Hematopoietic multipotent progenitor cell treated with erythropoietin and hydrocortisone succinate and interleukin-3 and kit ligand, for 17 days (in vitro differentiated cells): ENCODE measurements at regions not wholly inside any gene's neighbourhood (a gene's known extent, or its start where the extent isn't known, plus 50 kb on each side); places are given as distances from the start of the nearest gene placed in this dataset.
"Not testable (repeated sequence)": the region's sequence is repeated elsewhere in the genome, so short reads cannot be mapped to it uniquely, and the experiment has no call there.

Source experiments
- DNase-seq: peaks from one replicate; pipeline ENCODE4 v3.0.0-alpha.2; 2015; ENCODE audit warnings: low spot score

DNA sequence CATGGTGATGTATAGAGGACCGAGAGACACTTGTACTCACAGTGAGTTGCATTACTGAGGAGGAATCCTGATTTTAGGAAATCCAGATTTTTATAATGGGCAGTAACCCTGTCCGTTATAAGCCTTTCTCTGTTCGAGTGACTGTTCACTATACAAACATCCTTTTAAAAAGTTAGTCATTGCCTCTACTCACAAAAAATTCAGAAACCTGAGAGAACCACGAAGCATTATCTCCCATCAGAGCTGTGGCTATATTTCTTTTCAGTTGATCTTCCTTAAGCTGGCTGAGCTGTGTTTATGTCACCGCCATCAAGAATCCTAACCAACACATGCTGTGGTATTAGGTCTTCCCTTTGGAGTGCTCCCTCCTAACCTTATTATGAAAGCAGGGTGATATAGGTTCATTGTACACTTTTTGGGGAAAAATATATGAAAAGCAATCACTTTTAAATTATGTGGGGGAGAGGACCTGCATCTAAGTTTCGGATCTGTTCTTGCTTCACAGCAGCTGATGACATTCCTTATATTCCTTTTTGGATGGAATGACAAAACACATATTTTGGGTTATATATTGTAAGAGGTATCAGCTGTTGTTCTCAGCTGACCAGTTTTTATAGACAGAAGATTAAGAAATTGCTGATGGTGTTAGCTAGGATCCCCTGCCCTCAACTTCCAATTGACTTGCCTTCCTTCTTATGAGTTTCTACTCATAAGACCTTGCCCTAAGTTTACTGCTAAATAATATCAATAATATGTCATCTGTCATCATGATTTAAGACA, 465.9 kb upstream of the RASGRP1 start:
- no peak for DNase-seq

DNA sequence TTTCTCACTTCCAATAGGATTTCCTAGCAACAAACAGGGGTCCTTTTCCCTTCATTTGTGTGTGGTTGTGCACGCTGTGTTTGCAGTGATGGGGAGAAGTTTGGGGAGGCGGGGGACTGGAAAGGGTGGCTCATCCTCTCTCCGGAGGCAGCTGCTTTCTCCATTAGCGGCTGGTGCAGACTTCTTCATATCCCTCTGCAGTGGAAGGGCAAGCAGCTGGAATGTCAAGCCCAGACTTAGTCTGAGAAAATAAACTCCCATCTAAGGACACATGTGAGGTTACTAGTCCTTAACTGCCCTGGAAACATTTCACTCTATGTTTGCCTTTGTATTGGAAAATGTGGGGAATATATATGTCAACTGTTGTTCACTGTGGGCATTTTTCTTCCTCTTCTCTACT, 467.0 kb upstream of the RASGRP1 start:
- no peak for DNase-seq

DNA sequence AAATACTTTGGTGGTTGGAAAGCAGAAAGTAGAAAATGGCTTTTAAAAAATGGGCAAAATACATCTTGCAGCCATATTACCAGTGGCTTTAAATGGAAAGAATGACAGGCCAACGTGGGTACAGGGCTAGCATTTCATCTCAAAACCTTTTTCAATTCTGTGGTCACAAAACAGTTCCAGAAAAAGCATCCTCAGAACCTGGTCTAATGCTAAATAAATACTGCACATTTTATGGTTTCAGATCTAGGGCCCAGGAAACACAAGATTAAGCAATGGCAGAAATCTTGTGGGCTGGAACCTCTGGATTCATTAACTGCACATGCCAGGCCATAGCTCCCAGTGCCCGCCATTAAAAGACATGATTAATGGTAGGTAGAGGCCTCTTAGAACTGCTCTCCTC, 470.2 kb upstream of the RASGRP1 start:
- DNase-seq, result no peak

DNA sequence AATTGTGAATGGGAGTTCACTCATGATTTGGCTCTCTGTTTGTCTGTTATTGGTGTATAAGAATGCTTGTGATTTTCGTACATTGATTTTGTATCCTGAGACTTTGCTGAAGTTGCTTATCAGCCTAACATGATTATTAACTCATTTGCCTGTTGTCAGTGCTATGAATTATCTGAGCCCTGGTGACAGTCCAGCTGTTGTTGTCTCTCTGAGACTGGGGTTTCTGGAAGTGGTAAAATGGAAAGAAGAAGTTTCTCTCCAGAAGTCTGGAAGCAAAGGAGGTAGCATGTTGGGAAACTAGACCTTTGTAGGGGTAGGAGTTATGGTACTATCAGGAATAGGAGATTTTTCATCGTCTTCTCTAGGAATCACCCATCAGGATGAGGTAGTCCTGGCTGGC, 473.0 kb upstream of the RASGRP1 start:
- DNase-seq, result not testable (repeated sequence)

DNA sequence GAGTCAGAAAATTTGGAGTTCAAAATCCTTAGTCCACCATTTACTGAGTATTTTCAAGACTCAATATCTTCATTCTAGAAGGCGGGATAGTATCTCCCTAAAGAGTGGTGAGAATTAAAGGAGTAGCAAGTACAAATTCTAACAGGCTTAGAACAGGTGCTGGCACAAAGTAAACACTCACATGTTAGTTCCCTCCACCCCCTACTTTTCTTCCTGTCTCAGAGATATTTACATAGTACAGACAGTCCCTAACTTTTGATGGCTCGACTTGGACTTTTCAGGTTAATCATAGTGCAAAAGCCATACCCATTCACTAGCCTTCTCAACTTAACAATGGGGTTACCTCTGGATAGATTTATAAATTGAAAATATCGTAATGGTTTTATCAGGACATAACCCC, 476.2 kb upstream of the RASGRP1 start:
- DNase-seq, result no peak

DNA sequence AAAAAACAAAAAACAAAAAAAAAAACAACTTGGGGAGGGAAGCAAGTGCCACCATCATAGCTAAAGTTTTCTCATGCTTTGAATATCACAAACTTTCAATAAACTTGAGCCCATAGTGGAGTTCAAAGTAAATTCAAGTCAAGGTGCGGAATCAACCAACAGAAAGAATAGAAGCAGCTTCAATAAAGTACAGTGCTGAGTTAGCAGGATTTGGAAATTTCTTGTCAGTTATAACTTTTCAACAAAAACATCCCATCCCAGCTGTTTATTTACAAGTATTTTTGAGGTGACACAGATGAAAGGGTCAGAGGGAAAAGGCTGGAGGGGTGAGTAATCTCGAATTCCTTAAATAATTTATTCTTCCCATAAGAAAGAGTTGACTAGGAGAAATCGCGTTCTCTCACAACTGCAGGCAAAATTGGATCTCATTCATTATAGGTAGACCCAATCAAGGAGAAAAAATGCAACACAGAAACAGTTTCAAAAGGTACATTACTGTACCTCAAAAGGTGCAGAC, 477.4 kb upstream of the RASGRP1 start:
- DNase-seq, result no peak

DNA sequence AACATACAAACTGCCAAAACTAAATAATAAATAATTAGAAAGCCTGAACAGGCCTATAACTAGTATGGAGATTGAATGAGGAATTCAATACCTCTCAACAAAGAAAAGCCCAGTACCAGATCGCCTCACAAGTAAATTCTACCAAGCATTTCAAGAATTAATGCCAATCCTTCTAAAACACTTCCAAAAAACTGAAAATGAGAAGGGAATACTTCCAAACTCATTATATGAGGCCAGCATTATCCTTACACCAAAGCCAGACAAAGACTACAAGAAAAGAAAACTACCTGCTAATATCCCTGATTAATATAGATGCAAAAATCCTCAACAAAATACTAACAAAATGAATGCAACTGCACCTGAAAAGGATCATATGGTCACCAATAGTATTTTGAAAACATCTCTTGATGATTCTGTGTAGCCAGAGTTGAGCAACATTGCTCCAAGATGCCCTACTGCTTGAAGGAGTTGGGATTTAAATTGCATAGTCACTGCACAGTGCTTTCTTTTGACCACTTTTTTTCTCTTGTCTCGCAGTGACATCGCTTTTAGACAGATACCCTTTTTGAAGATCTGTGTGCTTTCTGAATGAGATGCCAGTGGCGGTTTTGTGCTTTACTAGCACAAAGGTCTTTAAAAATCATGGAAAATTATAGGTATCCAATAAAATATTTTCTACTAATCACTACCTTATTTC, 487.2 kb upstream of the RASGRP1 start:
- no peak for DNase-seq

DNA sequence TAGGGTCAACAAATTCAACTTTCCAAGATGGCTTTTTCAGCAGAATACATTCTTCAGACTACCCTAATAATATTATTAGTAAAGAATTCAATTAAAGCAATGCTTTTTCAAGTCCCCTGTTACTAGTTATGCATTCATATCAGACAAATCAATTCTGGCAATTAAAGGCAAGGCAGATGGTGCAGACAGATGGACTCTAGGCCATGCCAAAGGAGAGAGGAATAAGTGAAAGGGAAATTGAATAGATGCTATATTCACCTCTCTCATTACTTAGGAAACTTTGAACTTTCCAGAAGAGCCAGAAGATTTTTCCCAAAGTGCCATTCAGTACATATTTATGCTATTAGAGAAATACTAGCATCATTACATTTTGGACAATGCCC, 487.7 kb upstream of the RASGRP1 start:
- DNase-seq, result no peak

DNA sequence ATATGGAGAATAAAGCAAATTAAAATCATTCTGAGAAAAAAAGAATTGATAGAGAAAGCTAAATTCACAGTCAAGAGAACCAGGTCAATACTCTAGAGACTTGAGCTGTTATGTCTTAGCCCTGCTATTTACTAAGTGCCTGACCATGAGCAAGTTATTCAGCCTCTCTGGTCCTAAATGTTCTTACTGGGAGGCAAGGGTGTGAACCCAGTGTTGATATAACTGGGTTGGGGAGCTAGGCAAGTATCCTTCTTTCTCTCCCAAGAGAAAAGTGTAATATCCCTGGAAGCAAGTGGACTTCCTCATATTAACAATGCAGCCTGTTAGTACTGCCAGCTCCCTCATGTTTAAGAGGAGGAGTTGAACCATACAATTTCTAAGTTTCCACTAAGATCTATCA, 488.9 kb upstream of the RASGRP1 start:
- no peak for DNase-seq

DNA sequence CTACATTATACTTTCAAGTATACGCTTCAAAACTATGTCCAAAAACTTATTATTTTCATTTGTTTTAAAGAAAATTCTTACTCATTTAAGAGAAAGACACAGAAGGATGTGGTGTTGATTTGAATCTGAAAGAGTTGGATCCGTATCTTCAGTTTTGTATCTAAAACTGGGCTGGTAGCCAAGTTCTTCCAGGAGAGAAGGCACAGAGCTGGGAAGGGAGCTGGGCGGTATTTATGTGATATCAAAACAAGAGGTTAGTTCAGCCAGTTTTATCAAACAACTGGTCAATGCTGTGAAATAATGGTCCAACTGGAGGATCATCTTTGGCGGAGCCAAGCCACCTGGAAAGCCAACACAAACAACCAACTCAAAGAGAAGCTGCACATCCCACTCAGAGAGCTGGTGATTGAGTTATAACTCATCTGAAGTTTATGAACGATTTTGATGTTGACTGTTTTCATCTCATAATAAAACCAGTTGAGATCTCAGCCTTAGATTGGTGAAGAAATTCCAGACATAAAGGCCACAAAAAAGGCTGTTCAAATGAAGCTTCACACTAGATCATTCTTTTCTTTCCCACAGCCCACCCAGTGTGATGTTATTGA, 489.6 kb upstream of the RASGRP1 start:
- no peak for DNase-seq

DNA sequence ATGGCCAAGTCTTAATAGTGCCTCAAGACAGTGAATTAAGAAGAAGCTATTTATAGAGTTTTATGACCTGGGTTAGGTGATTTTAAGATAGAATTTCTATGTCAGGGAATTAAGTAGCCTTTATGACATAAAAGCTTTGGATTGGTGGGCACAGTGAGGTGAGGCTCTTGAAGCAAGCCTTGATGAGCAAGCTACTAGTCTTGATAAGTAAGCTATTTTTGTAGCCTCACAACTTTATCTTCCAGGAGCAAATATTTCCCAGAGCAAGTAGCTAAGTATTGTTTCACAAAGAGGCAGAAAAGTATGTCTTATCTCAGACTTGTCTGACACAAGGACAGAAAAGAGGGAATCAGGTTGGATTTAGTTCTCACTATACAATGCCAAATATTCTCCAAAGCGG, 491.7 kb upstream of the RASGRP1 start:
- DNase-seq, result no peak

DNA sequence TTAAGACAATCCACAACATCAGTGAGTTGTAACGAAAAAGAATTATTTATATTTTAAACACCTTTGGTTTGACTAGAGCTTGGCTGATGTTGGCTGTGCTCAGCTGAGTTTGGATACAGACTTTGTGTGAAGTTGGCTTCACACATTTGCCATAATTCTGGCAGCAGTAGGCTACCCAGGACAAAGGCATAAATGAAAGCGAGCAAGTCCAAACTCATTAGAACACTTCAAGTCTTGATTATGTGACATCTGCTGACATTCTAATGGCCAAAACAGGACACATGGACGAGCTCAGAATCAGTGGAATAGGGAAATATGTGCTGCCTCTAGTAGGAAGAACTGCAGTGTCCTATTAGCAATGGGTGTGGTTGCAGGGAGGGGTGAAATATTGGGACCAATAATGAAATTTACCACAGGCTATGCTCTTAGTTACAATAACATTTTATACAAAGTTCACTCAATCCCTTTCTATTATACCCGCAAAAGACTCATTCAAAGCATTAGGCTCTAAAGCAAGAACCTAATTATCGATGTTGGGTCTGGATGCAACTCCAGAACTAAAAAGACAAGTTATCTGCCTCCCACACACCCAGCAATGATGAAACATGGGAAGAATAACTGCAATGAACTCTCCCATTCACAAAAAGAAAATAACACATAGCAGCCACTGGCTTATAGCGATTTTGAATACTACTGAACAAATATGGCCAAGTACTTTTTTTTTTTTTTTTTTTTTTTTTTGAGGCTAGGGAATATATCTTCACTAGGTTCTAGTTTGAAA, 493.9 kb upstream of the RASGRP1 start:
- no peak for DNase-seq

DNA sequence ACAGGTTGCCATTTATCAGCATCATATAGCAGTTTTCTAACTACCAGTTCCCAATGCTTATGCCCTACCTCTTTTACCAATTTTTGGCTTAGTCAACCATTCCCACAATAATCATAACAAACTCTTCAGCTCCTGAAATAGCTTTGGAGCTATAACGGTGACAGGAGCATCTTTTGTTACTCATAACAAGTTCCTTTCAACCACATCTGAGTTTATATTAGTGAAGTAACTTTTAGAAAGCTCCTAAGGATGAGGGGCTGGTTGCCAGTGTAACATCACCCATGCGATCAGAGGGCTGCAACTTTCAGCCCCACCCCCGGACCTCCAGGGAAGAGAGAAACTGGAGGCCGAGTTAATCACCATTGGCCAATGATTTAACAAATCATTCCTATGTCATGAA, 495.3 kb upstream of the RASGRP1 start:
- DNase-seq, result no peak

DNA sequence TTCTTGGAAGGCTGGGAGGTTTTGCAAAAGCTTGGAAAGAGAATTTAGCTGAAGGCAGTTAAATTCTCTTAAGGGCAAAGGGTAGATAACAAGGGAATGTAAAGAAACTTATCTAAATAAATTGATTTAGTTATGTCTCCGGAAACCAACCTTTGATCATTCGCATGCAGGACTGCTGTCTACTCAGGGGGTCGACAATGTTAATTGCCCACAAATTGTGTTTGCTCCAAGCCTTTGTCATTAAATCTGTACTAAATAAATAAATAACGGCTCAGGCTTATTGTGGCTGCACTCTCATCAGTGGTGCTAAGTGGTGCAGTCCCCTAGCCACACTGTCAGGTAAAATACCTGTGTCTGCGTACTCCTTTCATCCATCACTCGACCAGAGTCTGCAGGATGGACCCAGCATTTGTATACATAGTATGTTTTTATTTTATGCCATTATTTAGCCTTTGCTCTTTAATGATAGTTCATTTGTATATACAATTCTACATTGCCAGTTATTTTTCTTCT, 497.4 kb upstream of the RASGRP1 start:
- DNase-seq, result no peak

DNA sequence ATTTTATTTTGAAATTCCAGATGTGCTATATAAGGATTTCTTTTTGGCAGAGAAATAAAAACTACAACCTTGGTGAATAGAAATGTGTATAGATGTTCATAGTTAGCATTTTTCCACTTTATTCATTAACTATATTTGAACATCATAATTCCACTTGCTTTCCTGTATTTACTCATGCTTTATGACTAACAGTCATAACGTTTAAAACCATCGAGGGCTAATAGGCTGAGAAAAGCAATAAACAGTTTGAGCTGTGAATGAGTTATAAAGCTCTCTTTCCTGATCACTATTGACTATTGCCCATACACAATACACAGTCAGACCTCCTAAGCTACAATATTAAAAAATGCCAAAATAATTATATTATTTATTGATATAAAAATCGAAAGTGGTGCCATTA, 502.1 kb upstream of the RASGRP1 start:
- DNase-seq, result no peak

DNA sequence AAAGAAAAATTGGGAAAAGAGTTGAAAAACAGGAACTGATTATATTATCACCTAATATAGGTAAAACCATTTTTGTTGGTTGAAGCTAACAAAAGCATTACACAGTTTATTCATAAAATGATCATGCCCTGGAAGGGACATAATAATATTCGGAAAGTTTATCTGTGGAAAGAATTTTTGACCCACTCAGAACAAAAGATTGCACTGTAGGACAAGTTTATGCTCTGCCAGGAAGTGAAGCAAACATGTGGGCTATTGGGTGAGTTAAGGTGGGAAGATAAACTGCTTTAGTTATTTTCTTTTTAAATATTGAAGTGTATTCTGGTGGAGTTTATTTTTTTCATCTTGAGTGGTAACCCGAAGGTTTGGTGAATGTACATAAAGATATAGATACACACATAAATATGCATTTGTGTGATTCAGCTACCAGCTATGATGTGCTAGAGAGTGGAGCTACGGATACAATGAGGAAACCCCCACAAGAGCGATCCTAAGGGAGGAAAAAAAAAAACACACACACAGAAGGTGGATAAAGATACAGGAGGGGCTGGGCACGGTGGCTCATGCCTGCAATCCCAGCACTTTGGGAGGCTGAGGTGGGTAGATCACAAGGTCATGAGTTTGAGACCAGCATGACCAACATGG, 506.4 kb upstream of the THBS1 start:
- no peak for DNase-seq

DNA sequence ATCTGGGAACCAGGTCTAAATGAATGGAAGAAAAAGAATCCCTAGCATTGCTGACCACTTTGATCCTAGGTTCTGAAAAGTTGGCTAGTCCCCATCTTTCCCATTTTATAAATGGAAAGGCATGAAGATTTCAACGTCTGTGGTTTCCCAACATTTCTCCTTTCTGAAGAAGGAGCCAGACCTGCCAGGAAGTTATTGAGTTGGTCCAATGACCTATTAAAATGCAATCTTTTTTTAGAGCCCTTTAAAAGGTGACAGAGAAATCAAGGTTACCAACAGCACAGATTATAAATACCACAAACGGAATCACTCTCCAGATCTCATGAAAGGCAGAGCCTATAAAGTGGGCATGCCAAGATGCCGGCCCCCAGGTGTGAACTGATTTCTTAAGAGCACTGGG, 505.6 kb upstream of the THBS1 start:
- DNase-seq, result no peak

DNA sequence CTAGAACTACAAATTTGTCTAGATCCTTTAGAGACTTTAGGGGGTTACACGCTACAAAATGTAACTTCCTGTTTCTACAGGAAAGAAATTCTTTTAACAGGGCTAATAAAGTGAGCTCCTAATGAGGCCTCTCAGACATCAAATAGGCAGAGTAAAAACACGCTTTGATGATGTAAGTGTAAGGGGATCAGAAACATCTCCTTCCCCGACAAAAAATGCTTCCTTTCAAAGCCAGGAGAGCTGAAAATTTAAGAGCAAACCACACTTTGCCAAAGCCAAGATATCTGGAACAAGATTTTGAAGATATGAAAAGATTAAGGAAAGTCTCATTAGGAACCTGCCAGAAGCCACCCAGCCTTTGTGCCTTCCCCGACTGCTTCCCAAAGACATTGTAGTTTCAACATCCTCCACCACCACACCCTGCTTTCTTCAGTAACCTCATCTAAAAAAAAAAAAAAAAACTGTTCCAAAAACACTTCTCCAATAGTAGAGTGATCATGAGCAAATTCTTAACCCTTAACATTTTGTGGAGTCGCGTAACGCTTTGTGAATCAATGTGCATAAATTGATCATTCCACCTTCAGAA, 505.0 kb upstream of the THBS1 start:
- DNase-seq, result no peak

DNA sequence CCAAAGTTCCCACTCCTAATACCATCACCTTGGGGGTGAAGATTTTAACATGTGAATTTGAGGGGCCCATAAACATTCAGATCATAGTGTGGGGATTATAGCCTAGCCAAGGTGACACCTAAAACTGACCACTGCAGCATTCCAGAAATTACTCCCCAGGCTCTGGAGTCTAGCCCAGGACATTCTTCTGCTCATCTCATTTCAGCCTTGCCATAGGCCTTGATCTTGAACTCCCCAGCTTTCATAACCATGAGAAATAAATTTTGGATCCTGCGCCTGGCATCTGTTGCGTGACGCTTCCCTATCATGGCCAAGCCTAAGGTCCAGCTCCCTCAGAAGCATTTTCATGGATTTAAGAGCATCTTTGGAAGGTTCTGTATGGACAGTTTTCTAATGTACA, 502.9 kb upstream of the THBS1 start:
- DNase-seq, result no peak

DNA sequence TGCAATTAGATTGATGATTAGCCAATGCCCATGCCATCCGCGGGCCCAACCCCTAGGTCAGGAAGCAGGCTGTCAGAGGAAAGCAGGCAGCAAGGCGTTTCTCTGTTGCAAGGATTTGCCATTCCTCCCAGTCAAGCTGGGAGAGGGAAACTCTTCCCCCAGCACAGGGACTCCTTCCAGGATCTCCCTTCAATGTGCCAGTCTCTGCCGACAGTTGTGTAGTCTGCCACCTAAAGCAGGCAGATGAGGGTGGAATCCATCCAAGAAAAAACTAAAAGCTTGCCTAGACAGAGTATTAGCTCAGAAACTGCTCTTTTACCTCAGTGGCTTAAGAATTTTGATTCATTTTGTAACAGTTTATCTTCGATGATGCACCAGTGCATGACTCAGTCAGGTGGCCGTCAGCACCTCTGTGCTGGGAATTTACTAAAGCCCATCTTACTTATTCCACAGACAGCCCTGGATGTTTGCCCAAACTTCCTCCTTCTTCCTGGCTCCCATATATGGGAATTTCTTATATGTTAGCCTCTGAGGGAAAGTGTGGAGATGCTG, 501.5 kb upstream of the THBS1 start:
- no peak for DNase-seq

DNA sequence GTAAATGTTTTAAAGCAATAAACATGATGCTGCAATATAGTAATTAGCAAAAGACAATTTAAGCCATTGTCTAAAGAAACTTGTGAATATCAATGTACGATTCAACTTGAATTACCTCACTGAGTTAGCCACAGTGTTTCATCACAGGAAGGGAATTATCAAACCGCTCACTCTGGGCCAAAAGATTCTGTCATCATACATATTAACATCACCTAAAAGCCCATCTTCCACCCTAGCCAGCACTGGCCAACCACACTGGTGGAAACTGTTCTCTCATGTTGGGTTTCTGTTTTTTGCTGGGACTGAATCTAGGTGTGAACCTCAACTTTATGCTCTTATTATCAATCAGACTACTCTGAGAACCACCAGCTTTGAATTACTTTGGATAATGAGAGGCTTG, 497.7 kb upstream of the THBS1 start:
- DNase-seq, result no peak
